ENCODE measurements at regions not wholly inside any gene's neighbourhood (a gene's known extent, or its start where the extent isn't known, plus 50 kb on each side); places are given as distances from the start of the nearest gene placed in this dataset.

DNA sequence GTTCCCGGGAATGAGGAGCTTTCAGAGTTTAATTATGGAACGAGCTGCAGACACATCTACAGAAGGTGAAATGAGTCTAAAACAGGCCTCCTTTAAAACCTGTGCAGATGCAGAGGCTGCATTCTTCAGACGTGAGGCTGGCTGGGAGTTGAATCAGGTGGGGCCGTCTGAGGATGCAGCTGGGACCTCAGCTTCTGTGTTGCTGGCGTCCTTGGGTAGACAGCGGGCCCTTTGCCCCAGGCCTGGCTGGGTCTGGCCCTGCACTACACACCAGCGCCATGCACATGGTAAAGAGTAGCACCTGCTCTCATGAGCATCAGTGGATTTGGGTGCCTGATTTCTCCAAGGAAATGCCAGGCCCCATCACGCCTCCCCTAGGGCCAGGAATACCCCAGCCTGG is 67.3 kb downstream of the TMEM18 start:
- TF ChIP-seq, protein P1, sequence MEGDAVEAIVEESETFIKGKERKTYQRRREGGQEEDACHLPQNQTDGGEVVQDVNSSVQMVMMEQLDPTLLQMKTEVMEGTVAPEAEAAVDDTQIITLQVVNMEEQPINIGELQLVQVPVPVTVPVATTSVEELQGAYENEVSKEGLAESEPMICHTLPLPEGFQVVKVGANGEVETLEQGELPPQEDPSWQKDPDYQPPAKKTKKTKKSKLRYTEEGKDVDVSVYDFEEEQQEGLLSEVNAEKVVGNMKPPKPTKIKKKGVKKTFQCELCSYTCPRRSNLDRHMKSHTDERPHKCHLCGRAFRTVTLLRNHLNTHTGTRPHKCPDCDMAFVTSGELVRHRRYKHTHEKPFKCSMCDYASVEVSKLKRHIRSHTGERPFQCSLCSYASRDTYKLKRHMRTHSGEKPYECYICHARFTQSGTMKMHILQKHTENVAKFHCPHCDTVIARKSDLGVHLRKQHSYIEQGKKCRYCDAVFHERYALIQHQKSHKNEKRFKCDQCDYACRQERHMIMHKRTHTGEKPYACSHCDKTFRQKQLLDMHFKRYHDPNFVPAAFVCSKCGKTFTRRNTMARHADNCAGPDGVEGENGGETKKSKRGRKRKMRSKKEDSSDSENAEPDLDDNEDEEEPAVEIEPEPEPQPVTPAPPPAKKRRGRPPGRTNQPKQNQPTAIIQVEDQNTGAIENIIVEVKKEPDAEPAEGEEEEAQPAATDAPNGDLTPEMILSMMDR (IDR thresholded peaks at IDR 0.05), result no peak
- TF ChIP-seq EP300 (IDR thresholded peaks at IDR 0.05), result no peak
- no peak for TF ChIP-seq POLR2A (IDR thresholded peaks at IDR 0.05)

Measured in upper lobe of left lung (tissue), 4 donors.